K562 (cell line): ENCODE measurements at regions not wholly inside any gene's neighbourhood (a gene's known extent, or its start where the extent isn't known, plus 50 kb on each side); places are given as distances from the start of the nearest gene placed in this dataset.

ENCODE experiments used
- ATAC-seq: fragments of 200-7000 bp; cut with Tn5 transposase; 3 replicates; pipeline ENCODE4 v1.9.1; 2020; ENCODE audit warnings: moderate library complexity
- BruUV-seq: library from RNA; stranded (reverse); fragments of 400-500 nt; replicated peaks from 2 replicates; lab custom pipeline; 2021; lab: Mats Ljungman, UMichigan
- CTCF ChIA-PET: fragments of 300-600 bp; formaldehyde crosslinking; extraction: SDS; loops from one replicate; lab custom pipeline; 2021; ENCODE audit warnings: low intra/inter-chr PET ratio; lab: Yijun Ruan, JAX
- POLR2A ChIA-PET: fragments of 300-600, 350-650 bp; sonication (Branson Sonifier 250); formaldehyde crosslinking; extraction: SDS; loops from one replicate; lab custom pipeline; 2021; ENCODE audit warnings: antibody characterized with exemption, inconsistent platforms; lab: Yijun Ruan, JAX
- DNase-seq, 4 experiments: peaks; one replicate each; pipeline versions ENCODE4 v3.0.0 to v3.0.0-alpha.2; 2011 to 2018; ENCODE audit warnings: low spot score in 3 of 4, mixed read lengths in 3 of 4; ENCODE audit errors: extremely low read depth in 1 of 4
- FAIRE-seq: peaks from 2 replicates; lab custom pipeline; 2011; peaks lifted over from hg19 to GRCh38; lab: Jason Lieb, UNC
- H2AFZ ChIP-seq: 2 replicates; pipeline ENCODE4 v1.6.0; 2011; ENCODE audit warnings: low read depth, low read length, control low read depth, inconsistent platforms
- H3K27ac ChIP-seq: fragments of 200-600 bp; 3 replicates; pipeline ENCODE4 v1.8.0; 2011; ENCODE audit warnings: low read depth, mild to moderate bottlenecking, control low read depth, inconsistent platforms, low read length, moderate library complexity, mixed read lengths; ENCODE audit errors: extremely low read depth
- H3K27me3 ChIP-seq, 2 experiments: fragments of 300-600 bp in 1 of 2; 2 replicates in 1 of 2; 3 replicates in 1 of 2; pipeline versions ENCODE4 v1.6.0 to v1.8.0; 2011; ENCODE audit warnings: inconsistent platforms in 2 of 2, low read length in 2 of 2, mild to moderate bottlenecking in 1 of 2, mixed read lengths in 1 of 2, moderate library complexity in 1 of 2; ENCODE audit not compliant: control insufficient read depth in 2 of 2, insufficient read depth in 2 of 2
- H3K36me3 ChIP-seq: fragments of 300-600 bp; 3 replicates; pipeline ENCODE4 v1.8.0; 2011; ENCODE audit warnings: mild to moderate bottlenecking, low read length, inconsistent platforms; ENCODE audit not compliant: control insufficient read depth, insufficient read depth
- H3K4me1 ChIP-seq, 2 experiments: fragments of 200-600 bp in 1 of 2; replicated peaks in 1 of 2; 2 replicates in 1 of 2; 3 replicates in 1 of 2; pipeline versions ENCODE4 v1.5.1 to v1.8.0; 2011; ENCODE audit warnings: inconsistent platforms in 2 of 2, low read length in 2 of 2, mild to moderate bottlenecking in 1 of 2, mixed read lengths in 1 of 2, moderate library complexity in 1 of 2; ENCODE audit not compliant: control insufficient read depth in 2 of 2, insufficient read depth in 2 of 2
- H3K4me2 ChIP-seq: 2 replicates; pipeline ENCODE4 v1.6.1; 2011; ENCODE audit warnings: low read length, control low read depth, inconsistent platforms, mixed read lengths; ENCODE audit not compliant: insufficient read depth
- H3K4me3 ChIP-seq: fragments of 200-600 bp; sonication (generic), shearing (Covaris generic); 2 replicates; pipeline ENCODE4 v1.5.1; 2016; ENCODE audit warnings: control low read depth, inconsistent platforms
- H3K79me2 ChIP-seq: fragments of 200-600 bp; 3 replicates; pipeline ENCODE4 v1.8.0; 2011; ENCODE audit warnings: low read length, inconsistent platforms; ENCODE audit not compliant: control insufficient read depth, insufficient read depth
- H3K9ac ChIP-seq, 2 experiments: 2 replicates each; pipeline versions ENCODE4 v1.6.0 to v1.6.1; 2011; ENCODE audit warnings: low read depth in 2 of 2, low read length in 2 of 2, control low read depth in 1 of 2, inconsistent platforms in 1 of 2, mild to moderate bottlenecking in 1 of 2, mixed read lengths in 1 of 2; ENCODE audit not compliant: insufficient read depth in 1 of 2
- H3K9me1 ChIP-seq: one replicate; pipeline ENCODE4 v1.6.0; 2011; ENCODE audit warnings: inconsistent platforms, mild to moderate bottlenecking, low read length, moderate library complexity; ENCODE audit not compliant: control insufficient read depth, insufficient read depth
- H3K9me3 ChIP-seq: replicated peaks from 2 replicates; pipeline ENCODE4 v1.5.1; 2011; ENCODE audit warnings: low read depth, low read length, inconsistent platforms; ENCODE audit not compliant: control insufficient read depth, insufficient read depth
- H4K20me1 ChIP-seq: replicated peaks from 2 replicates; pipeline ENCODE4 v1.6.1; 2011; ENCODE audit warnings: low read length, inconsistent platforms, mixed read lengths; ENCODE audit not compliant: control insufficient read depth, insufficient read depth
- CBX8 ChIP-seq: fragments of 200-600 bp; sonication (generic); IDR thresholded peaks from 2 replicates; pipeline ENCODE4 v1.6.1; 2012; ENCODE audit warnings: borderline replicate concordance, mixed run types, low read depth, mild to moderate bottlenecking, moderate library complexity, mixed read lengths, low read length, control low read depth, inconsistent platforms; ENCODE audit not compliant: poor library complexity, severe bottlenecking; ENCODE audit errors: extremely low read depth
- ELF2 ChIP-seq: fragments of 250-450 bp; sonication (Bioruptor Pico); IDR thresholded peaks from 2 replicates; pipeline ENCODE4 v1.5.0; 2021; ENCODE audit warnings: mild to moderate bottlenecking
- NBN ChIP-seq: fragments of 450-650 bp; IDR thresholded peaks from 2 replicates; pipeline ENCODE4 v1.6.1; 2016; ENCODE audit warnings: low read depth, mild to moderate bottlenecking
- NR1H2 ChIP-seq: sonication (generic); formaldehyde crosslinking; IDR thresholded peaks from 2 replicates; pipeline ENCODE4 v1.4.0; 2020; ENCODE audit warnings: mild to moderate bottlenecking, missing genetic modification reagents
- PRDM10 ChIP-seq: fragments of 450-650 bp; IDR thresholded peaks from 2 replicates; pipeline ENCODE4 v1.6.1; 2018; ENCODE audit not compliant: partially characterized antibody
- RFX7 ChIP-seq: fragments of 250-450 bp; sonication (Bioruptor Pico); IDR thresholded peaks from 2 replicates; pipeline ENCODE4 v1.5.1; 2021; ENCODE audit warnings: mild to moderate bottlenecking
- ZBED1 ChIP-seq: IDR thresholded peaks from 2 replicates; pipeline ENCODE4 v1.6.1; 2014
- ZKSCAN1 ChIP-seq: fragments of 150-350 bp; IDR thresholded peaks from 2 replicates; pipeline ENCODE4 v1.6.1; 2016; ENCODE audit warnings: low read depth, low read length
- WGBS: fragments of 100-300 bp; shearing (Covaris generic); methylation state at CpG from one replicate; pipeline ENCODE4 v1.1.6; 2016; ENCODE audit warnings: low coverage, mixed read lengths; ENCODE audit not compliant: insufficient coverage; ENCODE audit errors: missing lambda C conversion rate; 5-methylcytosine and 5-hydroxymethylcytosine counted together
- in situ Hi-C: fragments of 300-500 bp; cut with MboI; formaldehyde crosslinking; loops from 4 replicates; pipeline ENCODE4 v1.15.0; 2018; ENCODE audit warnings: inconsistent platforms, mixed read lengths
- intact Hi-C: fragments of 100-400 bp; cut with micrococcal nuclease; formaldehyde crosslinking; loops from 2 replicates; pipeline ENCODE4 v1.14.2; 2022

GRCh38 chr3:188064831-188065493 lies 89.0 kb upstream of the LPP start:
- Histone ChIP-seq H2AFZ (no peak overlapping the region), H4K20me1 (no peaks in the 10 kb centered on the region), H3K79me2 (no peaks in the 10 kb centered on the region), H3K9me3 (no peaks in the 10 kb centered on the region), H3K9me1 (no peaks in the 10 kb centered on the region), H3K27me3 (no peaks in the 10 kb centered on the region; a peak in 1 of 5 replicates), H3K36me3 (no peaks in the 10 kb centered on the region), H3K27ac (no peak overlapping the region), H3K4me1 (no peaks in the 10 kb centered on the region), H3K4me3 (no peak overlapping the region), H3K4me2 (no peak overlapping the region), H3K9ac (no peak overlapping the region)
- no TSS peak for BruUV-seq
- ATAC-seq, result no peak
- POLR2A ChIA-PET, result interaction anchor here (0.6 kb wide), 1 partner anchor 18 kb away, joined by 3 read pairs; no protein-coding TSS in a partner anchor
- intact Hi-C loops, result no loop called here
- 0% methylated on average over 4 of the region's 4 CpGs for WGBS
- FAIRE-seq, result no peak
- CTCF ChIA-PET, result no interaction called here
- TF ChIP-seq ZBED1, result no peak
- in situ Hi-C loops, result no loop called here
- DNase-seq, result no peak

GRCh38 chr3:188066141-188066540 lies 87.8 kb upstream of the LPP start:
- H3K9ac ChIP-seq, result no peak overlapping the region
- no TSS peak for BruUV-seq
- no peak overlapping the region for H3K4me3 ChIP-seq
- no peaks in the 10 kb centered on the region for H3K9me1 ChIP-seq
- no peaks in the 10 kb centered on the region for H3K4me1 ChIP-seq
- intact Hi-C loops (no loop called here), in situ Hi-C loops (no loop called here)
- no peaks in the 10 kb centered on the region for H3K79me2 ChIP-seq
- no peaks in the 10 kb centered on the region for H3K36me3 ChIP-seq
- no peak for FAIRE-seq
- H3K27ac ChIP-seq, result no peak overlapping the region
- no peak overlapping the region for H2AFZ ChIP-seq
- WGBS, result 1% methylated on average over 5 of the region's 5 CpGs
- no peak overlapping the region for H3K4me2 ChIP-seq
- POLR2A ChIA-PET, result no interaction called here
- ATAC-seq, result no peak
- CTCF ChIA-PET, result interaction anchor here (0.6 kb wide), 1 partner anchor 323 kb away, joined by 3 read pairs; no protein-coding TSS in a partner anchor
- no peaks in the 10 kb centered on the region for H4K20me1 ChIP-seq
- no peak for DNase-seq
- no peaks in the 10 kb centered on the region for H3K9me3 ChIP-seq
- H3K27me3 ChIP-seq, result no peaks in the 10 kb centered on the region; a peak in 1 of 5 replicates
- TF ChIP-seq NR1H2 (CRISPR knock-in tag) (no peak), ELF2 (CRISPR knock-in tag) (no peak), ZKSCAN1 (no peak), NBN (no peak), RFX7 (CRISPR knock-in tag) (no peak), PRDM10 (no peak), CBX8 (no peak)
